ENCODE measurements at regions not wholly inside any gene's neighbourhood (a gene's known extent, or its start where the extent isn't known, plus 50 kb on each side); places are given as distances from the start of the nearest gene placed in this dataset.

GRCh38 chr7:67564959-67565358 is 568.3 kb downstream of the TYW1 start:
- TF ChIP-seq CTCF (IDR thresholded peaks at IDR 0.05) (no peak), POLR2A (IDR thresholded peaks at IDR 0.05) (no peak), POLR2AphosphoS5 (IDR thresholded peaks at IDR 0.05) (no peak), EP300 (IDR thresholded peaks at IDR 0.05) (no peak)
